ENCODE measurements at regions not wholly inside any gene's neighbourhood (a gene's known extent, or its start where the extent isn't known, plus 50 kb on each side); places are given as distances from the start of the nearest gene placed in this dataset.

GRCh38 chr15:98442901-98443300 is 205.4 kb upstream of the IGF1R start:
- TF ChIP-seq CTCF (IDR thresholded peaks at IDR 0.05), result no peak

- TF ChIP-seq CTCF (IDR thresholded peaks at IDR 0.05), result no peak
Measured at GRCh38 chr15:98443526-98443925, 204.8 kb upstream of the IGF1R start.

GRCh38 chr15:98444138-98444537 is 204.2 kb upstream of the IGF1R start:
- TF ChIP-seq CTCF (IDR thresholded peaks at IDR 0.05), result no peak

- TF ChIP-seq CTCF (IDR thresholded peaks at IDR 0.05), result no peak
Measured at GRCh38 chr15:98445315-98445714, 203.0 kb upstream of the IGF1R start.

- TF ChIP-seq CTCF (IDR thresholded peaks at IDR 0.05), result no peak
Measured at GRCh38 chr15:98446083-98446482, 202.3 kb upstream of the IGF1R start.

GRCh38 chr15:98447069-98447468 is 201.3 kb upstream of the IGF1R start:
- no peak for TF ChIP-seq CTCF (IDR thresholded peaks at IDR 0.05)

- no peak for TF ChIP-seq CTCF (IDR thresholded peaks at IDR 0.05)
Measured at GRCh38 chr15:98451236-98451635, 197.1 kb upstream of the IGF1R start.

- TF ChIP-seq CTCF (IDR thresholded peaks at IDR 0.05), result no peak
Measured at GRCh38 chr15:98452238-98452637, 196.1 kb upstream of the IGF1R start.
